LNCaP clone FGC (cell line): ENCODE measurements at regions not wholly inside any gene's neighbourhood (a gene's known extent, or its start where the extent isn't known, plus 50 kb on each side); places are given as distances from the start of the nearest gene placed in this dataset.

Experiments used
- DNase-seq: peaks from one replicate; pipeline ENCODE4 v3.0.0-alpha.2; 2011; ENCODE audit warnings: low read depth
- H3K4me3 ChIP-seq: 2 replicates; pipeline ENCODE4 v1.5.1; 2011; ENCODE audit warnings: mild to moderate bottlenecking, low read depth, low read length, control low read depth
- CTCF ChIP-seq: IDR thresholded peaks from 2 replicates; pipeline ENCODE4 v1.5.1; 2012; ENCODE audit warnings: mild to moderate bottlenecking; ENCODE audit not compliant: control insufficient read depth, insufficient read depth; ENCODE audit errors: extremely low read depth

DNA sequence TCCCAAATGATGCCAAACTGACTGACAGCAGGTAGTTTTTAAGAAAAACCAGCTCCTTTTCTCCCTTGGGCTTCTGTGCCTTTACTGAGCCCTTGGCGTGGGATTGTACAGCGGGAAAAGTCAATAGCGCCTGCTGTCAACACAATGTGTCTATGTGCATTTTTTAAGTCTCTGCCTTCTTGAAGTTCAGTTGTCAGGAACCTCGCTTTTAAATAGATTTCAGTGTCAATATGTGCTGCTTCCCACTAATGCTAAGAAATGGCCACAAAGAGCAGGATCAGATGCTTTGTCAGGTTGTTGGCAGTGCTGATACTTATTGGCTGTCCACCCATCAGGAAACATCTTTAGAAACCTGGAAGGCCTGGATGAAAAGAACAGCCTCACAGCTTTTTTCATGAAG, 424.4 kb downstream of the C3orf38 start:
- no peak overlapping the region for H3K4me3 ChIP-seq
- TF ChIP-seq CTCF: no peak
- no peak for DNase-seq

- TF ChIP-seq CTCF: no peak
- no peak overlapping the region for H3K4me3 ChIP-seq
- no peak for DNase-seq
Measured at GRCh38 chr3:88584451-88584850, 434.7 kb downstream of the C3orf38 start.

GRCh38 chr3:88586121-88586640, 436.4 kb downstream of the C3orf38 start:
- H3K4me3 ChIP-seq: no peak overlapping the region
- TF ChIP-seq CTCF: no peak
- DNase-seq: no peak

DNA sequence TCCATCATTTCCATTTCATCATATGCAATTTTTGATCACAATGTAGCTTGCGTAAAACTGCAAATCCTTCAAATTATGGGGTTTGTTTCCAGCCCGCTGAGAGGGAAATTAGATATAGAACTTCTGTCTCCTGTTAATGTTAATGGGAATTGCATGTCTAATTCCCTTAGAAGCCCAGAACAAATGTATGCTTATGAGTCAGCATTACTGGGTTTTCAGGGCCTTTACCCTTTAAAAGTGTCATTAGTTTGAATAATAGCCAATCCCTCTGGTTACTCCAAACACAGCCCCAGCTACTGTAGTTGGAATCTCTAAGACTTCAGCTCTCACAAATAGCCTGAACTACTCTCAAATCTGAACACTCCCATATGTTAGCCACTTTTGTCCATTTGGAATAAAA, 439.4 kb downstream of the C3orf38 start:
- no peak for TF ChIP-seq CTCF
- no peak for DNase-seq
- no peak overlapping the region for H3K4me3 ChIP-seq

GRCh38 chr3:88595026-88595425, 445.3 kb downstream of the C3orf38 start:
- DNase-seq: no peak
- TF ChIP-seq CTCF: no peak
- no peak overlapping the region for H3K4me3 ChIP-seq

DNA sequence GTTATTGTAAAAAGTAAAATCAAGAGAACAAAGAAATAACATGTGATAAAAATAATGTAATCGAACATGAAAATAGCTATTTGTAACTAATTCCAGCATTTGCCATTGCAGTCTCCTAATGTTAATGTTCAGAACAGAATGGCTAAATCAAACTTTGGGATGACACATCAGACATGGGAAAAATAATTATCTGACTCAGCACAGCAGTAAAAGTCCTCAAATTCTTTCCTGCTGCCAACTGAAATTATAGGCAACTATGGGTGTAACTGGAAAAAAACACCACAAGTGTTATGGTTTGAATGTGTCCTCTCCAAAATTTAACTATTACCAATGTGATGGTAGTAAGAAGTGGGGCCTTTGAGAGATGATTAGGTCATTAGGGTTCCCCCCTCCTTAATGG, 446.7 kb downstream of the C3orf38 start:
- TF ChIP-seq CTCF: no peak
- H3K4me3 ChIP-seq: no peak overlapping the region
- DNase-seq: no peak

GRCh38 chr3:88610820-88611219, 461.1 kb downstream of the C3orf38 start:
- no peak for TF ChIP-seq CTCF
- no peak for DNase-seq
- no peak overlapping the region for H3K4me3 ChIP-seq
